Right cardiac atrium (tissue), 5 donors: ENCODE measurements at regions not wholly inside any gene's neighbourhood (a gene's known extent, or its start where the extent isn't known, plus 50 kb on each side); places are given as distances from the start of the nearest gene placed in this dataset.

ENCODE experiments used
- ATAC-seq, 2 donors: fragments of 200-7000 bp; cut with Tn5 transposase; one replicate each; pipeline versions ENCODE4 v1.8.0 to v1.9.1; 2020; ENCODE audit warnings: moderate library complexity in 2 of 2, mild to moderate bottlenecking in 1 of 2
- DNase-seq, 3 donors: peaks; one replicate each; pipeline ENCODE4 v3.0.0-alpha.2; 2020
- H3K27ac ChIP-seq: one replicate; pipeline ENCODE4 v1.5.1; 2013; ENCODE audit warnings: mild to moderate bottlenecking, low read length, control low read depth, moderate library complexity
- H3K27me3 ChIP-seq: one replicate; pipeline ENCODE4 v1.6.1; 2013; ENCODE audit not compliant: control insufficient read depth, insufficient read depth
- H3K4me1 ChIP-seq: one replicate; pipeline ENCODE4 v1.6.1; 2013; ENCODE audit warnings: low read length; ENCODE audit not compliant: control insufficient read depth, insufficient read depth
- H3K4me3 ChIP-seq: one replicate; pipeline ENCODE4 v1.5.1; 2013; ENCODE audit warnings: low read length, control low read depth
- H3K9me3 ChIP-seq: one replicate; pipeline ENCODE4 v1.6.1; 2013; ENCODE audit warnings: low read length; ENCODE audit not compliant: control insufficient read depth
- WGBS: extraction: QIAGEN DNeasy Blood & Tissue Kit; methylation state at CpG from one replicate; pipeline ENCODE4 v1.1.7; 2013; 5-methylcytosine and 5-hydroxymethylcytosine counted together
- intact Hi-C, 4 donors: fragments of 100-400 bp; cut with DNase I; formaldehyde crosslinking; loops; one replicate each; pipeline versions ENCODE4 v1.11.0 to v1.14.0; 2022 to 2023
- donor health status: healthy with polysubstance abuse.
- donor health status: DM: no; HTN: yes; CAD: no.
- donor health status: DM: no; HTN: no; CAD: no.
- donor health status: DM: no; HTN: yes; CAD: no; lungs with severe emphysema.
- donor health status: DM: yes; HTN: yes; CAD: no.

DNA sequence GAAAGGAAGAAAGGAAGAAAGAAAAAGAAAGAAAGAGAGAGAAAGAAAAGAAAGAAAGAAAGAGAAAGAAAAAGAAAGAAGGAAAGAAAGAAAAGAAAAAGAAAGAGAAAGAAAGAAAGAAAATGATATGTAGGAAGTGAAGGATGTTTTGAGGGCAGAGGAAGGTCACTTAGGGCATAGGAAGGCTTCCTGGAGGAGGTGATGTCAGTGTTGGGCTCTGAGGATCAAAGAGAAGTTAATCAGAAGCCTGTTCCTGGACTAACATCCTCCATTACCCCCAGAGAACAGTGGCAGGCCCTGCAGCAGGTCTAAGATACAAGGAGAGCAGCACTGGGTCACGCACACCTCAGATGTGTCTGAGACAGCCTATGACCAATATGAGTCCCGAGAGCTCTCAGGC is 54.7 kb upstream of the CALN1 start:
- no peak for DNase-seq
- ATAC-seq = no peak
- Histone ChIP-seq H3K4me1 (no peaks in the 10 kb centered on the region), H3K9me3 (no peaks in the 10 kb centered on the region), H3K4me3 (no peak overlapping the region), H3K27ac (no peak overlapping the region), H3K27me3 (no peaks in the 10 kb centered on the region)
- intact Hi-C loops = no loop called here
- 90% methylated on average over 2 of the region's 2 CpGs for WGBS

DNA sequence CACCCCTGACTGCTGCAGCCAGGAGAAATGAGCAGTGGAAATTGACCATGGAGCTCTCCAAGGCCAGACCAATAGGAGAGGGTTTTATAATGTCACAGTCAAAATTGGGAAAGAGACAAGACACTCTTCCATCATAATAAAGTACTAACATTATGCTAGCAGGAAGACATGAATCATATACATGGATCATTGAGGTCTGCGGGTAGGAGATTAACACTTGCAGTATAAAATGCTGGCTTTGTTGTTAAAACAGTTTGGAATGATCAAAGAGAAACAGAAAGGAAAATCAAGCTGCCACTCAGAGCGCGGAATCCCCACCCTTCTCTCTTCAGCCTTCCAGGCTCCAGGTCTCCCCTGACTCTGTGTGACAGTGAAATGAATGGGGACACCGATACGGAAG is 53.4 kb upstream of the CALN1 start:
- DNase-seq (no peak), ATAC-seq (no peak)
- no peak overlapping the region for H3K27ac ChIP-seq
- no peaks in the 10 kb centered on the region for H3K27me3 ChIP-seq
- no peak overlapping the region for H3K4me3 ChIP-seq
- no peaks in the 10 kb centered on the region for H3K4me1 ChIP-seq
- intact Hi-C loops = no loop called here
- no peaks in the 10 kb centered on the region for H3K9me3 ChIP-seq
- WGBS = 80% methylated on average over 5 of the region's 5 CpGs

DNA sequence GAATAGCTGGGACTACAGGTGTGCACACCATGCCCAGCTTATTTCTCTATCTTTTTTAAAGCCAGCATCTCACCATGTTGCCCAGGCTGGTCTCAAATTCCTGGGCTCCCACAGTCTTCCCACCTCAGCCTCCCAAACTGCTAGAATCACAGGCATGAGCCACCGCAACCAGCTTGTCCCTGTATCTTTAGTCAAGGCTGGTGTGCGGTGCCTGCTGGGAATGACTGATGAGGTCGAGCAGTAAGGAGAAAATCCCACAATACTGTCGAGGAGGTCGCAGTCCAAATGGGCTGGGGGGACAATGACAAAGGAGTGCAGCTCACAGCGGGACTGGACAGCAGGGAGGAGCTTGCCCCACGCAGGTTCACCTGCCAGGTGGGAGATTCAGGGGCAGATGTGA is 50.2 kb upstream of the CALN1 start:
- ATAC-seq (no peak), DNase-seq (no peak)
- H3K27ac ChIP-seq = no peak overlapping the region
- H3K4me1 ChIP-seq = no peaks in the 10 kb centered on the region
- WGBS = 77% methylated on average over 7 of the region's 7 CpGs
- intact Hi-C loops = no loop called here
- no peaks in the 10 kb centered on the region for H3K9me3 ChIP-seq
- H3K4me3 ChIP-seq = no peak overlapping the region
- no peaks in the 10 kb centered on the region for H3K27me3 ChIP-seq
